ENCODE measurements at regions not wholly inside any gene's neighbourhood (a gene's known extent, or its start where the extent isn't known, plus 50 kb on each side); places are given as distances from the start of the nearest gene placed in this dataset.

DNA sequence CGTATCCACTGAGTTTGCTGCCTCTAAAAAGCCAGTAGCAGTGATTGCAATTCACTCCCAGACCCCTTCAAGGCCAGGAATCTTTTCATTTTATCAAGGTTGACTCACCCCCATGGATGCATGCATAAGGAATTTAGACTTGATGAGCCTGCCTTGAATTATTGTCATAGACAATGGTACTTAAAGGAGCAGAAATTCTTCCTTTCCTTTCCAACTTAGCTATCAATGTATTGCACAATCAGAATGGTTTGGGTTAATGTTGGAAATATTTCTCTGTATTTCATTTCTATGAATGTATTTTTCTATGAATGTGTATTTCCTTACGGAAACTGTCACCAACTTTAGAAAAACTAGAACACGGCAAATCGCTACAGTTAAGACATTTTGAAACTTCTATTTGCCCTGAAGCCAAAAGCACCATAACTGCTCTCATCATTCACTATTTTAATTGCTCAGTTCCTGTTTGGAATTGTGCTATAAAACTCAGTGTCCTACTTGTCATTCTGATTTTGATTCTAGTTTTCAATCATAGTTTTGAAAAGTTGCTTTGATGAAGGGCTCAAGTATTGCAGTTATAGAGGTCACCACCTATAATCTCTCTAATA lies 355.7 kb upstream of the AKR1E2 start:
- no peak for TF ChIP-seq CTCF (IDR thresholded peaks at IDR 0.05; ENCODE audit: low read depth, low read length, missing input control)
- no peak for TF ChIP-seq RAD21 (IDR thresholded peaks at IDR 0.05)
- no peak for TF ChIP-seq YY1 (IDR thresholded peaks at IDR 0.05)
- no peak for TF ChIP-seq SP1 (IDR thresholded peaks at IDR 0.05)
- TF ChIP-seq GABPA (IDR thresholded peaks at IDR 0.05 in 1 of 2, conservative IDR thresholded peaks at IDR 0.05 in 1 of 2): no peak
- no peak for TF ChIP-seq TAF1 (conservative IDR thresholded peaks at IDR 0.05)
- no peak for TF ChIP-seq ATF3 (IDR thresholded peaks at IDR 0.05)

All from liver (tissue), 3 donors.